IMR-90 (cell line): ENCODE measurements at regions not wholly inside any gene's neighbourhood (a gene's known extent, or its start where the extent isn't known, plus 50 kb on each side); places are given as distances from the start of the nearest gene placed in this dataset.

Source experiments
- ATAC-seq: fragments of 200-7000 bp; cut with Tn5 transposase; 2 replicates; pipeline ENCODE4 v1.9.1; 2020; ENCODE audit warnings: low read depth, mild to moderate bottlenecking, moderate library complexity
- BruUV-seq: library from RNA; stranded (reverse); fragments of 400-500 nt; replicated peaks from 2 replicates; lab custom pipeline; 2021; lab: Mats Ljungman, UMichigan
- CTCF ChIA-PET: fragments of 300-600 bp; formaldehyde crosslinking; extraction: SDS; loops from one replicate; lab custom pipeline; 2021; ENCODE audit warnings: antibody characterized with exemption; lab: Yijun Ruan, JAX
- POLR2A ChIA-PET: fragments of 300-600 bp; sonication (Branson Sonifier 250); formaldehyde crosslinking; loops from one replicate; lab custom pipeline; 2022; ENCODE audit warnings: antibody characterized with exemption; ENCODE audit not compliant: unreplicated experiment; lab: Charles Lee
- DNase-seq: peaks from one replicate; pipeline ENCODE4 v3.0.0; 2013
- H2AFZ ChIP-seq: replicated peaks from 2 replicates; pipeline ENCODE3; 2013; ENCODE audit warnings: low read length, mild to moderate bottlenecking; ENCODE audit not compliant: poor library complexity
- H2AK5ac ChIP-seq: 2 replicates; pipeline ENCODE4 v1.6.1; 2013; ENCODE audit warnings: low read depth, low read length, inconsistent platforms
- H2AK9ac ChIP-seq: replicated peaks from 2 replicates; pipeline ENCODE3; 2013; ENCODE audit warnings: mild to moderate bottlenecking, low read depth, low read length, moderate library complexity; ENCODE audit not compliant: poor library complexity
- H2BK120ac ChIP-seq: 2 replicates; pipeline ENCODE4 v1.6.1; 2013; ENCODE audit warnings: low read depth, low read length, inconsistent platforms
- H2BK15ac ChIP-seq: 3 replicates; pipeline ENCODE4 v1.6.1; 2013; ENCODE audit warnings: low read depth, low read length, inconsistent platforms
- H2BK20ac ChIP-seq: 2 replicates; pipeline ENCODE4 v1.6.1; 2013; ENCODE audit warnings: low read depth, mild to moderate bottlenecking, inconsistent platforms, low read length, moderate library complexity
- H2BK5ac ChIP-seq: 2 replicates; pipeline ENCODE4 v1.6.1; 2013; ENCODE audit warnings: mild to moderate bottlenecking, low read depth, low read length, inconsistent platforms; ENCODE audit not compliant: poor library complexity, severe bottlenecking
- H3K14ac ChIP-seq: replicated peaks from 2 replicates; pipeline ENCODE4 v1.6.1; 2013; ENCODE audit warnings: low read depth, low read length, inconsistent platforms
- H3K18ac ChIP-seq: 2 replicates; pipeline ENCODE4 v1.6.1; 2013; ENCODE audit warnings: low read depth, low read length, control low read depth
- H3K23ac ChIP-seq: 2 replicates; pipeline ENCODE4 v1.6.1; 2013; ENCODE audit warnings: low read depth, low read length, inconsistent platforms
- H3K27ac ChIP-seq: 2 replicates; pipeline ENCODE4 v1.5.1; 2013; ENCODE audit warnings: mild to moderate bottlenecking, control low read depth, low read length; ENCODE audit not compliant: insufficient read depth
- H3K27me3 ChIP-seq: 2 replicates; pipeline ENCODE4 v1.6.1; 2013; ENCODE audit warnings: low read length; ENCODE audit not compliant: control insufficient read depth, insufficient read depth
- H3K36me3 ChIP-seq: 2 replicates; pipeline ENCODE4 v1.6.1; 2013; ENCODE audit warnings: low read length, mixed read lengths; ENCODE audit not compliant: control insufficient read depth, insufficient read depth
- H3K4ac ChIP-seq: 2 replicates; pipeline ENCODE4 v1.6.1; 2013; ENCODE audit warnings: low read depth, low read length, inconsistent platforms
- H3K4me1 ChIP-seq: 2 replicates; pipeline ENCODE4 v1.6.1; 2013; ENCODE audit warnings: low read length, mixed read lengths; ENCODE audit not compliant: control insufficient read depth, insufficient read depth
- H3K4me2 ChIP-seq: 2 replicates; pipeline ENCODE4 v1.6.1; 2013; ENCODE audit warnings: low read depth, mild to moderate bottlenecking, control low read depth, low read length, moderate library complexity
- H3K4me3 ChIP-seq: 2 replicates; pipeline ENCODE4 v1.5.1; 2013; ENCODE audit warnings: low read depth, mild to moderate bottlenecking, control low read depth, low read length, moderate library complexity; ENCODE audit not compliant: insufficient read depth
- H3K56ac ChIP-seq: 2 replicates; pipeline ENCODE4 v1.6.1; 2013; ENCODE audit warnings: low read length, inconsistent platforms; ENCODE audit not compliant: insufficient read depth; ENCODE audit errors: extremely low read depth
- H3K79me1 ChIP-seq, 2 experiments: 2 replicates each; pipeline ENCODE4 v1.6.1; 2013; ENCODE audit warnings: low read length in 2 of 2, inconsistent platforms in 1 of 2, low read depth in 1 of 2
- H3K9ac ChIP-seq: 2 replicates; pipeline ENCODE4 v1.6.1; 2013; ENCODE audit warnings: low read depth, low read length, control low read depth
- H3K9me1 ChIP-seq: 2 replicates; pipeline ENCODE4 v1.6.1; 2013; ENCODE audit warnings: low read length, inconsistent platforms; ENCODE audit not compliant: insufficient read depth
- H3K9me3 ChIP-seq: 2 replicates; pipeline ENCODE4 v1.6.1; 2013; ENCODE audit warnings: low read length; ENCODE audit not compliant: control insufficient read depth, insufficient read depth
- H4K20me1 ChIP-seq: 2 replicates; pipeline ENCODE4 v1.6.1; 2013; ENCODE audit warnings: low read length, inconsistent platforms; ENCODE audit not compliant: insufficient read depth
- H4K5ac ChIP-seq: 2 replicates; pipeline ENCODE4 v1.6.1; 2013; ENCODE audit warnings: mild to moderate bottlenecking, low read depth, low read length, control low read depth
- H4K8ac ChIP-seq, 2 experiments: 2 replicates each; pipeline ENCODE4 v1.6.1; 2013; ENCODE audit warnings: low read depth in 2 of 2, low read length in 2 of 2, control low read depth in 1 of 2, inconsistent platforms in 1 of 2
- H4K91ac ChIP-seq: 2 replicates; pipeline ENCODE4 v1.6.1; 2013; ENCODE audit warnings: low read depth, low read length, inconsistent platforms; ENCODE audit not compliant: insufficient read depth
- BHLHE40 ChIP-seq: fragments of 150-350 bp; IDR thresholded peaks from 2 replicates; pipeline ENCODE4 v1.6.1; 2016; ENCODE audit warnings: mild to moderate bottlenecking, low read depth, low read length
- CEBPB ChIP-seq: IDR thresholded peaks from 2 replicates; pipeline ENCODE4 v1.6.1; 2012; ENCODE audit warnings: low read depth, low read length, improper control_type of control experiment
- CHD1 ChIP-seq: IDR thresholded peaks from 2 replicates; pipeline ENCODE4 v1.6.1; 2012; ENCODE audit warnings: low read depth, low read length, improper control_type of control experiment
- MAFK ChIP-seq: IDR thresholded peaks from 2 replicates; pipeline ENCODE4 v1.6.1; 2012; ENCODE audit warnings: low read depth, low read length, improper control_type of control experiment
- MAZ ChIP-seq: IDR thresholded peaks from 2 replicates; pipeline ENCODE4 v1.6.1; 2012; ENCODE audit warnings: low read depth, mild to moderate bottlenecking, low read length, improper control_type of control experiment, moderate library complexity, borderline replicate concordance
- MXI1 ChIP-seq: IDR thresholded peaks from 2 replicates; pipeline ENCODE4 v1.6.1; 2012; ENCODE audit warnings: low read depth, mild to moderate bottlenecking, low read length, moderate library complexity, borderline replicate concordance
- NFE2L2 ChIP-seq: fragments of 150-350 bp; IDR thresholded peaks from 2 replicates; pipeline ENCODE4 v1.6.1; 2016; ENCODE audit warnings: low read depth, mild to moderate bottlenecking, low read length
- POLR2A ChIP-seq: IDR thresholded peaks from 2 replicates; pipeline ENCODE4 v1.6.1; 2012; ENCODE audit warnings: mild to moderate bottlenecking, low read depth, low read length
- RCOR1 ChIP-seq: IDR thresholded peaks from 2 replicates; pipeline ENCODE4 v1.6.1; 2012; ENCODE audit warnings: mild to moderate bottlenecking, low read length, improper control_type of control experiment; ENCODE audit not compliant: insufficient replicate concordance
- WGBS, 2 experiments: methylation state at CpG; one replicate each; pipeline versions ENCODE4 v1.1.5 to v1.1.7; 2013; ENCODE audit warnings: missing lambda C conversion rate in 2 of 2; ENCODE audit not compliant: insufficient read length in 1 of 2; ENCODE audit errors: extremely low coverage in 2 of 2; 5-methylcytosine and 5-hydroxymethylcytosine counted together
- dilution Hi-C: fragments of 300-500 bp; cut with HindIII; formaldehyde crosslinking; loops from one replicate; pipeline ENCODE4 v1.14.3; 2018; ENCODE audit warnings: low sequenced_read_pairs; ENCODE audit not compliant: unreplicated experiment
- in situ Hi-C: fragments of 300-500 bp; cut with MboI; formaldehyde crosslinking; loops from 3 replicates; pipeline ENCODE4 v1.14.3; 2019; ENCODE audit warnings: low sequenced_read_pairs, inconsistent platforms, mixed read lengths
- intact Hi-C: fragments of 100-400 bp; cut with micrococcal nuclease; formaldehyde crosslinking; loops from 2 replicates; pipeline ENCODE4 v1.10.0; 2022
- TF ChIP-seq, protein P1 (sequence below): fragments of 150-350 bp; IDR thresholded peaks from 2 replicates; pipeline ENCODE4 v1.6.1; 2016; ENCODE audit warnings: low read depth, mild to moderate bottlenecking, low read length, moderate library complexity, borderline replicate concordance
- TF ChIP-seq, protein P2 (sequence below): conservative IDR thresholded peaks from 2 replicates; pipeline ENCODE4 v1.5.1; 2012; ENCODE audit warnings: mild to moderate bottlenecking, low read depth, low read length, improper control_type of control experiment

DNA sequence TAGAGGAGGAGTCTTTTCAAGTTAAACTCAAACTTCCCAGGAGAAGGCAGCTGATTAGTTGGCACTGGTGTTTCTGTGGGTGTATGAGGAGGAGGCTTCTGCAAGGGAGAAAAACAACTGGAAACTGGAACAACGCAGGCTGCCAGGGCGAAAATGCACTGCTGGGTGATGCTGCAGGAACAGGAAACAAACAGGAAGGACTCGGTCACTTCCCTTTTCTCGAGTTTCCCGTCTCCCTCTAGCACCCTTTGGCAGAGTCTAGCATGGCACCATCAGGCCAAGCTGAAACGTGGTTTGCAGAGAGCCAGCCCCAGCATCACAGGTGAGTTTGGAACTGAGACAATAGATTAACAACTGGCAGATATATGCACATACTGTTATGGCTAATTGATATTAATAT is 77.5 kb upstream of the CAST start:
- no peak overlapping the region for H3K23ac ChIP-seq
- H3K4ac ChIP-seq = no peak overlapping the region
- no peak overlapping the region for H4K91ac ChIP-seq
- no peak overlapping the region for H3K18ac ChIP-seq
- no peak overlapping the region for H3K56ac ChIP-seq
- no peaks in the 10 kb centered on the region for H4K20me1 ChIP-seq
- no peak overlapping the region for H3K27ac ChIP-seq
- no peak for DNase-seq
- H3K9me3 ChIP-seq = peaks cover 2% of the 10 kb centered on the region
- BruUV-seq = no TSS peak
- no peak overlapping the region for H2AK5ac ChIP-seq
- no peak overlapping the region for H2BK120ac ChIP-seq
- no peak overlapping the region for H4K5ac ChIP-seq
- dilution Hi-C loops = no loop called here
- no peak for ATAC-seq
- no peak overlapping the region for H3K4me2 ChIP-seq
- H3K9ac ChIP-seq = no peak overlapping the region
- intact Hi-C loops = loop anchor here (10.0 kb wide), 1 partner anchor 140 kb away; no protein-coding TSS in a partner anchor
- TF ChIP-seq POLR2A (no peak), RCOR1 (no peak), CHD1 (no peak), BHLHE40 (no peak), CEBPB (no peak), NFE2L2 (no peak), MXI1 (no peak), MAFK (no peak), MAZ (no peak)
- TF ChIP-seq, protein P1, sequence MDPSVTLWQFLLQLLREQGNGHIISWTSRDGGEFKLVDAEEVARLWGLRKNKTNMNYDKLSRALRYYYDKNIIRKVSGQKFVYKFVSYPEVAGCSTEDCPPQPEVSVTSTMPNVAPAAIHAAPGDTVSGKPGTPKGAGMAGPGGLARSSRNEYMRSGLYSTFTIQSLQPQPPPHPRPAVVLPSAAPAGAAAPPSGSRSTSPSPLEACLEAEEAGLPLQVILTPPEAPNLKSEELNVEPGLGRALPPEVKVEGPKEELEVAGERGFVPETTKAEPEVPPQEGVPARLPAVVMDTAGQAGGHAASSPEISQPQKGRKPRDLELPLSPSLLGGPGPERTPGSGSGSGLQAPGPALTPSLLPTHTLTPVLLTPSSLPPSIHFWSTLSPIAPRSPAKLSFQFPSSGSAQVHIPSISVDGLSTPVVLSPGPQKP = no peak
- TF ChIP-seq, protein P2, sequence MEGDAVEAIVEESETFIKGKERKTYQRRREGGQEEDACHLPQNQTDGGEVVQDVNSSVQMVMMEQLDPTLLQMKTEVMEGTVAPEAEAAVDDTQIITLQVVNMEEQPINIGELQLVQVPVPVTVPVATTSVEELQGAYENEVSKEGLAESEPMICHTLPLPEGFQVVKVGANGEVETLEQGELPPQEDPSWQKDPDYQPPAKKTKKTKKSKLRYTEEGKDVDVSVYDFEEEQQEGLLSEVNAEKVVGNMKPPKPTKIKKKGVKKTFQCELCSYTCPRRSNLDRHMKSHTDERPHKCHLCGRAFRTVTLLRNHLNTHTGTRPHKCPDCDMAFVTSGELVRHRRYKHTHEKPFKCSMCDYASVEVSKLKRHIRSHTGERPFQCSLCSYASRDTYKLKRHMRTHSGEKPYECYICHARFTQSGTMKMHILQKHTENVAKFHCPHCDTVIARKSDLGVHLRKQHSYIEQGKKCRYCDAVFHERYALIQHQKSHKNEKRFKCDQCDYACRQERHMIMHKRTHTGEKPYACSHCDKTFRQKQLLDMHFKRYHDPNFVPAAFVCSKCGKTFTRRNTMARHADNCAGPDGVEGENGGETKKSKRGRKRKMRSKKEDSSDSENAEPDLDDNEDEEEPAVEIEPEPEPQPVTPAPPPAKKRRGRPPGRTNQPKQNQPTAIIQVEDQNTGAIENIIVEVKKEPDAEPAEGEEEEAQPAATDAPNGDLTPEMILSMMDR = no peak
- H2AFZ ChIP-seq = no peak overlapping the region
- WGBS, 2 experiments = 92% methylated on average over 4 of the region's 6 CpGs; no CpG with 5 or more reads in 1 of the 2 experiments
- in situ Hi-C loops = no loop called here
- CTCF ChIA-PET = no interaction called here
- no peak overlapping the region for H2BK5ac ChIP-seq
- no peak overlapping the region for H3K4me3 ChIP-seq
- H3K14ac ChIP-seq = no peak overlapping the region
- no peaks in the 10 kb centered on the region for H3K9me1 ChIP-seq
- peaks cover 2% of the 10 kb centered on the region; the same call in 1 of the 2 replicates for H3K4me1 ChIP-seq
- H2AK9ac ChIP-seq = no peak overlapping the region
- H4K8ac ChIP-seq = no peak overlapping the region
- H2BK20ac ChIP-seq = no peak overlapping the region
- no peaks in the 10 kb centered on the region for H3K27me3 ChIP-seq
- no peaks in the 10 kb centered on the region for H3K79me1 ChIP-seq
- POLR2A ChIA-PET = no interaction called here
- no peak overlapping the region for H2BK15ac ChIP-seq
- H3K36me3 ChIP-seq = no peaks in the 10 kb centered on the region
